MM.1S (cell line): ENCODE measurements at regions not wholly inside any gene's neighbourhood (a gene's known extent, or its start where the extent isn't known, plus 50 kb on each side); places are given as distances from the start of the nearest gene placed in this dataset.

ENCODE experiments used
- DNase-seq: peaks from one replicate; pipeline ENCODE4 v3.0.0-alpha.2; 2015
- H2AFZ ChIP-seq: fragments of 300-600 bp; sonication (generic); 2 replicates; pipeline ENCODE4 v1.6.0; 2016; ENCODE audit warnings: antibody characterized with exemption, low read length
- H3F3A ChIP-seq: fragments of 300-600 bp; sonication (generic); 2 replicates; pipeline ENCODE4 v1.6.1; 2016; ENCODE audit warnings: mild to moderate bottlenecking, antibody characterized with exemption, low read length, moderate library complexity, mixed read lengths; ENCODE audit not compliant: insufficient read depth
- H3K27ac ChIP-seq: fragments of 300-600 bp; sonication (generic); 2 replicates; pipeline ENCODE4 v1.5.1; 2016; ENCODE audit warnings: mild to moderate bottlenecking, low read length
- H3K27me3 ChIP-seq: fragments of 300-600 bp; sonication (generic); replicated peaks from 2 replicates; pipeline ENCODE4 v1.6.0; 2016; ENCODE audit warnings: low read length; ENCODE audit not compliant: insufficient read depth
- H3K36me3 ChIP-seq: fragments of 300-600 bp; sonication (generic); replicated peaks from 2 replicates; pipeline ENCODE4 v1.6.1; 2016; ENCODE audit warnings: mild to moderate bottlenecking, low read length, mixed read lengths; ENCODE audit not compliant: insufficient read depth
- H3K4me1 ChIP-seq: fragments of 300-600 bp; sonication (generic); 2 replicates; pipeline ENCODE4 v1.6.1; 2016; ENCODE audit warnings: low read length, mixed read lengths
- H3K4me2 ChIP-seq: fragments of 300-600 bp; sonication (generic); 2 replicates; pipeline ENCODE4 v1.6.0; 2016; ENCODE audit warnings: low read depth, low read length
- H3K4me3 ChIP-seq: fragments of 300-600 bp; sonication (generic); 2 replicates; pipeline ENCODE4 v1.5.1; 2016; ENCODE audit warnings: low read length, mixed read lengths
- H3K79me2 ChIP-seq: fragments of 300-600 bp; sonication (generic); 2 replicates; pipeline ENCODE4 v1.6.1; 2016; ENCODE audit warnings: mixed run types, low read length, mixed read lengths
- H3K9ac ChIP-seq: fragments of 300-600 bp; sonication (generic); 2 replicates; pipeline ENCODE4 v1.6.1; 2016; ENCODE audit warnings: low read length, mixed read lengths
- H3K9me2 ChIP-seq: fragments of 300-600 bp; sonication (generic); replicated peaks from 2 replicates; pipeline ENCODE4 v1.6.1; 2016; ENCODE audit warnings: mild to moderate bottlenecking, low read length, mixed read lengths; ENCODE audit not compliant: insufficient read depth
- H3K9me3 ChIP-seq: fragments of 300-600 bp; sonication (generic); replicated peaks from 2 replicates; pipeline ENCODE4 v1.6.1; 2016; ENCODE audit warnings: mild to moderate bottlenecking, low read length, mixed read lengths; ENCODE audit not compliant: insufficient read depth
- H4K20me1 ChIP-seq: fragments of 300-600 bp; sonication (generic); 2 replicates; pipeline ENCODE4 v1.6.1; 2016; ENCODE audit warnings: mild to moderate bottlenecking, low read length, moderate library complexity, mixed read lengths; ENCODE audit not compliant: insufficient read depth
- CTCF ChIP-seq: fragments of 300-600 bp; sonication (generic); IDR thresholded peaks from 2 replicates; pipeline ENCODE4 v1.5.1; 2016; ENCODE audit warnings: antibody characterized with exemption, low read length, mixed read lengths
- EZH2 ChIP-seq: fragments of 300-600 bp; sonication (generic); optimal IDR thresholded peaks from 2 replicates; pipeline ENCODE3; 2017; ENCODE audit warnings: low read depth, mild to moderate bottlenecking, antibody characterized with exemption, low read length, mixed read lengths
- EZH2phosphoT487 ChIP-seq: fragments of 300-600 bp; sonication (generic); IDR thresholded peaks from 2 replicates; pipeline ENCODE4 v1.6.1; 2018; ENCODE audit warnings: antibody characterized with exemption, low read length

GRCh38 chr2:10973766-10974165 lies 62.0 kb downstream of the KCNF1 start:
- Histone ChIP-seq H3K27me3 (no peaks in the 10 kb centered on the region), H3K9me2 (no peaks in the 10 kb centered on the region), H3K4me2 (no peak overlapping the region), H3F3A (no peaks in the 10 kb centered on the region), H3K4me1 (no peaks in the 10 kb centered on the region), H3K27ac (no peak overlapping the region), H2AFZ (no peak overlapping the region), H3K79me2 (no peaks in the 10 kb centered on the region), H3K9me3 (no peaks in the 10 kb centered on the region), H3K4me3 (no peak overlapping the region), H3K9ac (no peak overlapping the region), H4K20me1 (no peaks in the 10 kb centered on the region), H3K36me3 (no peaks in the 10 kb centered on the region)
- no peak for DNase-seq
- TF ChIP-seq EZH2phosphoT487 (no peak), CTCF (no peak), EZH2 (no peak)

- no peaks in the 10 kb centered on the region for H3K36me3 ChIP-seq
- no peak overlapping the region for H3K4me2 ChIP-seq
- H3K9me3 ChIP-seq: no peaks in the 10 kb centered on the region
- H3F3A ChIP-seq: no peaks in the 10 kb centered on the region
- no peaks in the 10 kb centered on the region for H3K9me2 ChIP-seq
- no peaks in the 10 kb centered on the region for H4K20me1 ChIP-seq
- H2AFZ ChIP-seq: no peak overlapping the region
- no peaks in the 10 kb centered on the region for H3K27me3 ChIP-seq
- H3K79me2 ChIP-seq: no peaks in the 10 kb centered on the region
- no peak overlapping the region for H3K4me3 ChIP-seq
- no peak overlapping the region for H3K27ac ChIP-seq
- TF ChIP-seq CTCF (no peak), EZH2 (no peak), EZH2phosphoT487 (no peak)
- H3K4me1 ChIP-seq: no peaks in the 10 kb centered on the region
- no peak for DNase-seq
- no peak overlapping the region for H3K9ac ChIP-seq
Measured at GRCh38 chr2:10977003-10977402, 65.3 kb downstream of the KCNF1 start.

GRCh38 chr2:10977621-10978020 lies 65.9 kb downstream of the KCNF1 start:
- Histone ChIP-seq H3K4me2 (no peak overlapping the region), H4K20me1 (no peaks in the 10 kb centered on the region), H2AFZ (no peak overlapping the region), H3K9ac (no peak overlapping the region), H3K79me2 (no peaks in the 10 kb centered on the region), H3K36me3 (no peaks in the 10 kb centered on the region), H3K4me3 (no peak overlapping the region), H3K27ac (no peak overlapping the region), H3K27me3 (no peaks in the 10 kb centered on the region), H3K9me2 (no peaks in the 10 kb centered on the region), H3K9me3 (no peaks in the 10 kb centered on the region), H3K4me1 (no peaks in the 10 kb centered on the region), H3F3A (no peaks in the 10 kb centered on the region)
- TF ChIP-seq EZH2 (no peak), EZH2phosphoT487 (no peak)
- DNase-seq: no peak

- H2AFZ ChIP-seq: no peak overlapping the region
- H4K20me1 ChIP-seq: no peaks in the 10 kb centered on the region
- no peak for DNase-seq
- H3F3A ChIP-seq: no peaks in the 10 kb centered on the region
- H3K4me3 ChIP-seq: no peak overlapping the region
- H3K9me2 ChIP-seq: no peaks in the 10 kb centered on the region
- no peaks in the 10 kb centered on the region for H3K9me3 ChIP-seq
- H3K27ac ChIP-seq: no peak overlapping the region
- H3K79me2 ChIP-seq: no peaks in the 10 kb centered on the region
- H3K36me3 ChIP-seq: no peaks in the 10 kb centered on the region
- no peak overlapping the region for H3K4me2 ChIP-seq
- H3K4me1 ChIP-seq: no peaks in the 10 kb centered on the region
- TF ChIP-seq EZH2phosphoT487: no peak
- TF ChIP-seq CTCF: no peak
- TF ChIP-seq EZH2: no peak
- no peaks in the 10 kb centered on the region for H3K27me3 ChIP-seq
- no peak overlapping the region for H3K9ac ChIP-seq
Measured at GRCh38 chr2:10978090-10978670, 66.4 kb downstream of the KCNF1 start.
